Memory B cell (primary cell): ENCODE measurements at regions not wholly inside any gene's neighbourhood (a gene's known extent, or its start where the extent isn't known, plus 50 kb on each side); places are given as distances from the start of the nearest gene placed in this dataset.

Experiments
- ATAC-seq: fragments of 150-1000 bp; cut with Tn5 transposase; 2 replicates; pipeline ENCODE4 v1.10.0; 2021; ENCODE audit warnings: low read depth, mild to moderate bottlenecking, moderate library complexity
- DNase-seq, 2 donors: peaks; one replicate each; pipeline ENCODE4 v3.0.0; 2022; ENCODE audit warnings: low spot score in 2 of 2
- H3K27ac Mint-ChIP-seq: one replicate; pipeline ENCODE4 v1.8.0; 2022; ENCODE audit warnings: mild to moderate bottlenecking, moderate library complexity, mixed read lengths
- H3K27me3 Mint-ChIP-seq: one replicate; pipeline ENCODE4 v1.8.0; 2022; ENCODE audit warnings: mixed read lengths
- H3K36me3 Mint-ChIP-seq: one replicate; pipeline ENCODE4 v1.8.0; 2022; ENCODE audit warnings: mild to moderate bottlenecking, mixed read lengths
- H3K4me1 Mint-ChIP-seq: one replicate; pipeline ENCODE4 v1.8.0; 2022; ENCODE audit warnings: mixed read lengths
- H3K4me3 Mint-ChIP-seq: one replicate; pipeline ENCODE4 v1.8.0; 2022; ENCODE audit warnings: mild to moderate bottlenecking, moderate library complexity, mixed read lengths
- H3K9me3 Mint-ChIP-seq: one replicate; pipeline ENCODE4 v1.8.0; 2022; ENCODE audit warnings: mixed read lengths

DNA sequence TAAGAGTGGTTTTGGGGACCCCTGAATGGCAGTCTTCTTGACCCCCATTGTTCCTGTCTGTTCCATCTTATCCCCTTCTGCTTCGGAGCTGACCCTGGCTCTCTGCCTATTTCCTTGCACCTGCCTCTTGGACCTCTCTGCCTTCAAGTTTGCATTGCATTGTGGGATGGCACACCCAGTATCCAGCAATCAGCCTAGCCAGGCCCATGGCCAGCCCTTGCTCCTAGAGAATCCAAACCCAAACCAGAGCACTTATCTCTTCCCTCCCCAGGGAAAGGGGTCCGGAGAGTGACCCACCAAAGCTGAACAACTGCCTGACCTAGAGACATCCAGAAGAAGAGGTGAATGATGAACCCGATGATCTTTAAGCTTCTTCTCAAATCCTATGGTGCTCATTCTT, 607.3 kb upstream of the CADM1 start:
- Mint-ChIP-seq H3K27me3 (peaks cover 12% of the 10 kb centered on the region), H3K27ac (no peak overlapping the region), H3K4me1 (no peaks in the 10 kb centered on the region), H3K36me3 (no peaks in the 10 kb centered on the region), H3K9me3 (peaks cover 2% of the 10 kb centered on the region), H3K4me3 (no peak overlapping the region)
- no peak for ATAC-seq
- DNase-seq = no peak

DNA sequence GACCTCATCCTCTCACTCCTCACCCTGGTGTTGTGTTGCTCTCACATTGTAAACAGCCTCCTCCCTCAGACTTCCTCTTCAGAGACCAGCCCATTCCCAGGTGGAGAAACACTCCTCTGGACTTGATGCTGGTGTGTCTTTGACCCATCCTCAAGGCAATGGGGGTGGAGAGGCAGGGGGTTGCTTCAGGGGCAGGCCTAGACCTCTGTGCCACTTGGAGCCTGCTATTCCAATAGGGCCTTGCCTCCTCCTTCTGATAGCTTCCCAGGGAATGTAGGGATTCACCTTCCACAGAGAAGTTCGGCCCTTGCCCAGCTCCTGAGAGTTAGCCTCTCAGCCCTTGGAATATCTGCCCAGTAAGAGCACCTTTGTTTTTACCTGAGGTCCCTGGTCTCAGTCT, 606.6 kb upstream of the CADM1 start:
- DNase-seq = no peak
- Mint-ChIP-seq H3K27ac (no peak overlapping the region), H3K4me3 (no peak overlapping the region), H3K36me3 (no peaks in the 10 kb centered on the region), H3K4me1 (no peaks in the 10 kb centered on the region), H3K27me3 (peaks cover 12% of the 10 kb centered on the region), H3K9me3 (peaks cover 4% of the 10 kb centered on the region)
- ATAC-seq = no peak

DNA sequence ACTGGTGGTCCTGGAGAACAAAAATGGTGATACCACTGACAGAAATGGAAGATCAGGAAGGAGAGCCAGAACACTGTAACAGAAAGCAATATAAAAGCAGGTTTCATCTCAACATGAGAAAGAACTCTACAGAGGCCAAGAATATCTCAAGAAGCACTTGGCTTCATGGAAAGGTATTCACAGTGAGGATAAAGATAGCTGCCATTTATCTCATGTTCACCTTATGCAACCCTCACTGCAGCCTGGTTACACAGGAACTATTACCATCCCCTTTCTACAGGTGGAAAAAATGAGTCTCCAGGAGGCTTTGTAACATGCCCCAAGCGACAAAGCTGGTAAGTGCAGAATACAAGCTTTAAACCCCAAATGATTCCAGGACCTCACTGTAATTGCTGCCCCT, 606.1 kb upstream of the CADM1 start:
- Mint-ChIP-seq H3K27me3 (peaks cover 12% of the 10 kb centered on the region), H3K4me3 (no peak overlapping the region)

DNA sequence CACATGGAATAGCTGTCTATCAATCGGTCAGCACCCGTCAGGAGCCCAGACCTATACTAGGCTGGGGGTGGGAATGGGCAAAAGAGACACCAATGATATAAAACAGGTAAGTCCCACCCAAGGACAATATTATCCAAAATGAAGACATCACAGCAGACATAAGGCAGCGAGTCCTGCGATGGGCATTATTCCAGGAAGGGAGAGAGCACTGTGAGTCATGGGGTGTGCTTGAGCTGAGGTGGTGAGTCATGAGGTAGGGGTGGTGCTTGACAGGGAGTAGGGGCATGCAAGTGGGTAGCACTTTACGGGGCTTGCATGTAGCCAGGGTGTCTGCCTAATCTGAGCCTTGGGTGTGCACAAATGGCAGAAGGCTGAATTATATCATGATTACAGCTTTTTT, 605.0 kb upstream of the CADM1 start:
- H3K36me3 Mint-ChIP-seq = no peaks in the 10 kb centered on the region
- no peaks in the 10 kb centered on the region for H3K4me1 Mint-ChIP-seq
- no peak overlapping the region for H3K4me3 Mint-ChIP-seq
- DNase-seq = no peak
- peaks cover 12% of the 10 kb centered on the region for H3K27me3 Mint-ChIP-seq
- H3K27ac Mint-ChIP-seq = no peak overlapping the region
- no peak for ATAC-seq
- H3K9me3 Mint-ChIP-seq = peaks cover 4% of the 10 kb centered on the region

More for the DNA sequence above, 606.1 kb upstream of the CADM1 start:
- ATAC-seq (no peak), DNase-seq (no peak)
- Mint-ChIP-seq H3K36me3 (no peaks in the 10 kb centered on the region), H3K27ac (no peak overlapping the region), H3K4me1 (no peaks in the 10 kb centered on the region), H3K9me3 (peaks cover 4% of the 10 kb centered on the region)

DNA sequence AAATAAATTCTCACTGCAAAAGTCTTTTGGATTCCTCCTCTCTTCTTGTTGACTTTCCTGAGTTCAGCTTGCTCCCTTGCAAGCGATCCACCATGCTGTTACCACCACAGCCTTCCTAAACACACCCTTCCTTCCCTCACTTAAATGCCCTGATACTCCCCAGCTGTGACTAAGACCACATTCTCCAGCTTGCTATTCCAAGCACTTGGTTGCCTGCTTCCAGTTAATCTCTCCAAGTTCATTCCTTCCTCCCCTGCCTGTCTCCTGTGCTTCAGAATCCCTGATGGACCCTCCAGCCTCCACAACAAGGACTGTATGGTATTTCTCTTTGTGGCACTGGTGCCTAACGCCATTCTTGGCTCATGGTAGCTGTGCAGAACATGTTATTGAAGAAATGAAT, 603.9 kb upstream of the CADM1 start:
- no peaks in the 10 kb centered on the region for H3K4me1 Mint-ChIP-seq
- H3K36me3 Mint-ChIP-seq = no peaks in the 10 kb centered on the region
- no peak for ATAC-seq
- DNase-seq = no peak
- H3K27ac Mint-ChIP-seq = no peak overlapping the region
- H3K27me3 Mint-ChIP-seq = peaks cover 9% of the 10 kb centered on the region
- H3K9me3 Mint-ChIP-seq = peaks cover 2% of the 10 kb centered on the region
- no peak overlapping the region for H3K4me3 Mint-ChIP-seq

DNA sequence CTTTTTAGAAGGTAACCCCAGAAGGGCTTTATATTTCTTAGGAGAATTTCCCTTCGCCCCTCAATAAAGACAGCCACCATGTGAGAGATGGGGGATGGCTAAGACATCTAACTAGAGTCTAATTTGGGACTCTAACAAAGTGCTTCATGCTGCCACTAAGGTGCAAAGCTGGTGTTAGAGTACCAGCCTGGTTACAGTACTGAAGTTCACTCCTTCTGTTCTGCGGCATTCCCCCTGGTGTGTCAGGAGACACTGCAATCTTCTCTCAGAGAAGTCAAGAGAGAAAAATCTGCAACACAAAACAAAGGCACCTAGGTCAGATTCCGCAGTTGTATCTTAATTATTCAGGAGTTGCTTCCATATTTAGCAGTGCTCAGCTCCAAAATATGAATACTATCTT, 603.0 kb upstream of the CADM1 start:
- H3K27me3 Mint-ChIP-seq = peaks cover 7% of the 10 kb centered on the region
- no peaks in the 10 kb centered on the region for H3K4me1 Mint-ChIP-seq
- H3K36me3 Mint-ChIP-seq = no peaks in the 10 kb centered on the region
- H3K27ac Mint-ChIP-seq = no peak overlapping the region
- peaks cover 2% of the 10 kb centered on the region for H3K9me3 Mint-ChIP-seq
- H3K4me3 Mint-ChIP-seq = no peak overlapping the region
- DNase-seq (no peak), ATAC-seq (no peak)

DNA sequence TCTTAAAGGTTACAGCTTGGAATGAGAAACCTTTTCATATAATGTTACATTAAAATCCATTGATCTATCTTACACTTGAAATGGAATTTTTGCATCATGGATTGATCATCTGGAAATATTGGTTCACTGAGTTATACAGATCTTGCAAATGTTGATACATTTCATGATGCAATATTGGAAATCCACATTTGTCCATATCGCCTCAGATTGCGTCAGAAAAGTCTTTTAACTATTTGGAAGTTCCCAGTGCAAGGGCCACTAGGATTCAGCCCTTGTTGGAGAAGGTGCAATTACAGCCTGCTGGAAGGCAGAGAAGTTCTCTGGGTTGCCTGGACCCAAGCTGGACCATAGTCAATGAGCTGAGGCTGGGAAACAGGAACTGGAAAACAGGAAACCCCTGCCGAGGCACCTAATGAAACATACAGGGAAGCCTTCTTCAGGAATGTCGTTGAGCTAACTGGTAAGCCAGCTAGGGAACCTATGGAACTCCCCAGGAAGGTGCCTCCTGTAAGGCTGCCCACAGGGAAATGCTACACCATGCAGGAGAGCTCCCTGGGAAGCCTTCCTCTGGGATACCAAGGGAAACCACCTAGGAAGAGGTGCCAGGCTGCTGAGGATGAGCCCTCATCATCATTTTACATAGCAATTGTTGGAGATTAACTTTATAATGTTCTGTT, 600.4 kb upstream of the CADM1 start:
- no peak overlapping the region for H3K4me3 Mint-ChIP-seq
- peaks cover 6% of the 10 kb centered on the region for H3K27me3 Mint-ChIP-seq
- no peak overlapping the region for H3K27ac Mint-ChIP-seq
- no peaks in the 10 kb centered on the region for H3K4me1 Mint-ChIP-seq
- no peaks in the 10 kb centered on the region for H3K36me3 Mint-ChIP-seq
- ATAC-seq = no peak
- H3K9me3 Mint-ChIP-seq = peaks cover 3% of the 10 kb centered on the region
- no peak for DNase-seq

DNA sequence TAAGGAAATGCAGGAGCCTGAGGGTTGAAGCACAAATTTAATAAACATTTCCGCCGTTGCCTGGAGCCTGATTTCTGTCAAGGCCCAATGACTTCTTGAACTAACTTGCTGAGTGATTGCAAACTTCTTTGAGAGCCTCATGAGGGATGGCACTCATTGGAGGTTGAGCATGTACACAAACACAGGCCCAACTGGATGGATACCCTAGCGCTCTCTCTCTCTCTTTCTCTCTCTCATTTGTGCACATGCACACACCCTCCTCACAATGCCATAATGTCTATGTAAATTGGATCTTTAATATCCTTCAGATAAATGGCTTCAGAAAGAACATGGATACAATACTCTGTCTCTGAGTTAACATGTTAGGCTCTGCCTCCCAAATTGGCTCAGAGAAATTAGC, 597.7 kb upstream of the CADM1 start:
- Mint-ChIP-seq H3K27ac (no peak overlapping the region), H3K9me3 (peaks cover 3% of the 10 kb centered on the region), H3K4me1 (no peaks in the 10 kb centered on the region), H3K27me3 (peaks cover 2% of the 10 kb centered on the region), H3K4me3 (no peak overlapping the region), H3K36me3 (no peaks in the 10 kb centered on the region)
- no peak for ATAC-seq
- no peak for DNase-seq

DNA sequence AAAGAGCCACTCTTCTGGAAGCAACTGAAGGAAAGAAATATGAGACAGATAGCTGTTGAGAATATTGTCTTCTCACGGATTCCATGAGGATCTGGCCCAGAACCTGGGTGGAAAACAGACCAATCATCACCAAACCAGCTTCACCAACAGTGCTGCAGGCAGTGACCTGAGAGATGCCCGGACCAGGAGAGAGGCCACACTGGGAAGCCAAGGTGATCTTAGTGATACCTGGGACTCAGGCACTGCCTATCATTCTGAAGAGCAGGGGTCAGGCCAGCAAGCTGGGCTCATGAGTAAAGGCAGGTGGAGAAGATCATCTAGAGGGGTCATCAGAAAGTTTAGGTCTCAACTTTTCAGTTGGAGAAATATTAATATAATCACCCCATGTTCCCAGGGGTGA, 595.8 kb upstream of the CADM1 start:
- Mint-ChIP-seq H3K4me1 (no peaks in the 10 kb centered on the region), H3K27ac (no peak overlapping the region), H3K4me3 (no peak overlapping the region), H3K27me3 (peaks cover 9% of the 10 kb centered on the region), H3K9me3 (peaks cover 2% of the 10 kb centered on the region), H3K36me3 (no peaks in the 10 kb centered on the region)
- no peak for DNase-seq
- no peak for ATAC-seq

DNA sequence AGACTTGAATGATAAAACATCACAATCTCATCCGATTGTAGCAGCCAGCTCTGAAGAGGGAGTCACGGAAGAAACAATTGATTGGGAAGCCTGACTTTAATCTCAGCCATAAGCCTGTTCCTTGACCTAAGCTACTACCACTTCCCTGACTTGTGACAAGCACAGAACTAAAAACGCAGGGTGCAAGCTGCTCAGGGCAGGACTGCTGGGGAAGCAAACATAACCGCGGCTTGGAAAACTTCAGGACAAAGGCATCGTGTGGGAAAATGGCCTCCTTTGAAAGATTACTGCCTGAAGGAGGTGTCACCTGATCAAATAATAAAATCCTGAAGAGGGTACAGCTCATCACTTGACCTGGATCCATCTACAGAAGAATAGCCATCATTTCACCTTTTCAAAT, 595.3 kb upstream of the CADM1 start:
- no peaks in the 10 kb centered on the region for H3K36me3 Mint-ChIP-seq
- ATAC-seq (no peak), DNase-seq (no peak)
- H3K27ac Mint-ChIP-seq = no peak overlapping the region
- H3K27me3 Mint-ChIP-seq = peaks cover 10% of the 10 kb centered on the region
- H3K9me3 Mint-ChIP-seq = peaks cover 2% of the 10 kb centered on the region
- no peaks in the 10 kb centered on the region for H3K4me1 Mint-ChIP-seq
- H3K4me3 Mint-ChIP-seq = no peak overlapping the region

DNA sequence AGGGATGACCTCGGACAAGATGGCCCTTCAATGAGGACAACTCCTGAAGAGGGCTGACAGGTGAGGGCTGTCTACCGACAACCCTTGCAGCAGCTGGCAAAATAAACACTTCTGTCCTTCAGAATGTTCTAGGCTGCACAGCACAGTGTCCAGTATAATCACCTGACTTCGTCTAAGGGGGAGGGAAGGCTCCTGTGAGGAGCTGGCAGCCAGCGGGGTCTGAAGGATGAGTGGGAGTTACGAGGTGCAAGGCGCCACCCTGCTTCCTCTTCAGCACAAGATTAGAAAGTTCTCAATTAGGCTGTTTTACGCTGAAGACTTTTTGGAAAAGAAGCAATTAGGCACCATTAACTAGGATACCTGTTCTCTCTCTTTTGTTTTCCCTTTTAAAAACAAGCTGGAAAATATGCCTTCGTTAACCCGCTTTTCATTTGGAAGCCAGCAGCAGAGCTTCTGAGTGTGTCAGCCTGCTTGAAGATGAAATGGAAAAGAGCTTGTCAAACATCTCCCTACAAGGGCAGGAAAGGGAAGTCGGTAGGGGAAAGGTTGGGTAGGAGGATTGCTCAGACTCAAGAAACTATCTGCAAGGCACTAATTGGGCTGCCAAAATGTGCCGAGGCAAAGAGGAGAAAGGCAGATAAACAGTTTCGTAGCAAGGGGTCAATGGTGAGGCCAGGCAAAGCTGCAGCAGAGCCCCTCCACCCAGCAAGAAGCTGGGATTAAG, 592.2 kb upstream of the CADM1 start:
- no peaks in the 10 kb centered on the region for H3K36me3 Mint-ChIP-seq
- H3K27me3 Mint-ChIP-seq = peaks cover 12% of the 10 kb centered on the region
- DNase-seq (no peak), ATAC-seq (no peak)
- H3K4me1 Mint-ChIP-seq = no peaks in the 10 kb centered on the region
- no peak overlapping the region for H3K27ac Mint-ChIP-seq
- H3K9me3 Mint-ChIP-seq = peaks cover 2% of the 10 kb centered on the region
- no peak overlapping the region for H3K4me3 Mint-ChIP-seq

DNA sequence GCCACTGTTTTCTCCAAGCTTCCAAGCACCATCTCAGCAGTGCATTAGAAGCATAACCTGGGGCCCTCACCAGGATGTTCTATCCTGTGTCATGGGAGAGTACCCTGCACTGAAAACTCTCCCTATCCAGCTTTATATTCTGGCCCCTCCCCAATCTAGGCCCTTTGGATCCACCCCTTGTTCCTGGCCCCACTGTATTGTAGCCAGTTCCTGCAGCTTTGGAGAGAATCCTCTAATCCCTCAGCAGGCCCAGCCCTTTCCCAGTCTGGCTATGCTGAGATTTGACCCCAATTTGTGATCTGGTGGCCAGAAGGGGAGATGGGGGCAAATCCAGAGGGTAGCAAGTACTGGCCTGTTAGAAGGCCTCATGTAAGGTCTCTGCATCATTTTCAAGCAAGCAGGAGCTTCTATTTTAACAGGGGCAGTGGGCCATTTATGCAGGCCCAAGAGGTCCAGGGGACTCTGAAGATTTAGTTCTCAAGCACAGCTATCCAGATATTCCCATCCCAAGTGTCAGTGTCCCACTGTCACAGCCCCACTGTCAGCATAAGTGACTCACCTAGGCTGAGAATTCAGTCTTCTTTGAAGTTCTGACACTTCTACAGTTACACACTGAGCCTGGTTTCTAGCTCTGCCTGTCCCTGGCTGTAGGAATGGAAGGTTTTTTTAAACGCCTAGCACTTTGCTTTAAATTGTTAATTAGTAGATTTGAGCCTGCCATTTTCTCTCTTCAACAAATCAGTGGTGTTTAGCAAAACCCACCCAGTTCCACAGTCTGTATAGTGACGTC, 589.5 kb upstream of the CADM1 start:
- Mint-ChIP-seq H3K4me3 (no peak overlapping the region), H3K36me3 (no peaks in the 10 kb centered on the region), H3K27me3 (peaks cover 13% of the 10 kb centered on the region), H3K27ac (no peak overlapping the region), H3K9me3 (no peaks in the 10 kb centered on the region), H3K4me1 (no peaks in the 10 kb centered on the region)
- DNase-seq (no peak), ATAC-seq (no peak)

DNA sequence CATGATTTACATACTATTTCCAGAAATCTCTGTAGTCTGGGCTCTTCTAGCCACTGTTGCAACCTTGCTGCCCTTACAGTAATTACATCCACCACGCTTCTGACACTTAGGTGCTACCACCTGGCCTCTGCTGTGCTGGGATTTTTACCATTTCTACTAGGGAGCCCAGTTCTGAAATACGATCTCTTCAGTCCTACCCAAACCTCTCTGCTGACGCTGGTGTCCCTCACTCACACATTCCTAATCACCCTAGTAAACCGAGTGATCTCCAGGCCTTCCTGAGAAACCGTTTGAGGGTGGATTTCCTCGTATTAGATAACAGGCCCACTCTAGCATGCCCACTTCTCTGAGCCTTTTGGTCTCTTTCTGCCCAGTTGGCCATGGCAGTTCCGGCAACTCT, 588.9 kb upstream of the CADM1 start:
- Mint-ChIP-seq H3K27ac (no peak overlapping the region), H3K4me1 (no peaks in the 10 kb centered on the region), H3K27me3 (peaks cover 15% of the 10 kb centered on the region), H3K9me3 (no peaks in the 10 kb centered on the region), H3K36me3 (no peaks in the 10 kb centered on the region), H3K4me3 (no peak overlapping the region)
- ATAC-seq (no peak), DNase-seq (no peak)

DNA sequence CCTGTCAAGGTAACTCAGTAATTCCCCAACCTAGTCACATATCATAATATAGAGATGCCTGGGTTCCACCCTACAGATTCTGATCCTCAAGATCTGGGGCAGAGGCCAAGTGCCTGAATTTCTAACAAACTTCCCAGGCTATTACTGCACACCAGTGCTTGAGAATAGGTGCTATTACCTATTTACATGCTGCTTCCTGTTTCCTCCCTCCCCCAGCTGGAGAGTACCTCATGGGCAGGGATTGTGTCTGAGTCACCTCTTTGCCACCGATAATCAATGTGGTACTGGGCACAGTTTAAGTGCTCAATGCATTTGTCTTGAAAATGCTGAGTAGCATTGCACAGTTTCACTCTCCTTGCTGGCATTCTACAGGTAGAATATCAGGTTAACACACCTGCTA, 582.2 kb upstream of the CADM1 start:
- Mint-ChIP-seq H3K27me3 (peaks cover 14% of the 10 kb centered on the region), H3K27ac (no peak overlapping the region), H3K9me3 (peaks cover 1% of the 10 kb centered on the region), H3K4me3 (no peak overlapping the region), H3K36me3 (no peaks in the 10 kb centered on the region), H3K4me1 (no peaks in the 10 kb centered on the region)
- DNase-seq (no peak), ATAC-seq (no peak)
